Muscle layer of colon (tissue), 2 donors: ENCODE measurements at regions not wholly inside any gene's neighbourhood (a gene's known extent, or its start where the extent isn't known, plus 50 kb on each side); places are given as distances from the start of the nearest gene placed in this dataset.
"Not testable (repeated sequence)": the region's sequence is repeated elsewhere in the genome, so short reads cannot be mapped to it uniquely, and the experiment has no call there.

Source experiments
- H3K27ac ChIP-seq: one replicate; pipeline ENCODE4 v1.7.0; 2013; ENCODE audit warnings: low read depth, mild to moderate bottlenecking, low read length, moderate library complexity
- H3K27me3 ChIP-seq, 2 donors: one replicate each; pipeline ENCODE4 v1.7.0; 2013; ENCODE audit warnings: low read length in 2 of 2, mild to moderate bottlenecking in 2 of 2; ENCODE audit not compliant: insufficient read depth in 2 of 2, control insufficient read depth in 1 of 2
- H3K36me3 ChIP-seq: one replicate; pipeline ENCODE4 v1.7.0; 2013; ENCODE audit warnings: mild to moderate bottlenecking, low read length; ENCODE audit not compliant: insufficient read depth
- H3K4me1 ChIP-seq: one replicate; pipeline ENCODE4 v1.7.0; 2013; ENCODE audit warnings: mild to moderate bottlenecking, low read length; ENCODE audit not compliant: insufficient read depth
- H3K4me3 ChIP-seq, 2 donors: one replicate each; pipeline ENCODE4 v1.7.0; 2013; ENCODE audit warnings: low read length in 2 of 2, low read depth in 1 of 2, mild to moderate bottlenecking in 1 of 2, moderate library complexity in 1 of 2
- H3K9ac ChIP-seq: one replicate; pipeline ENCODE4 v1.7.0; 2013; ENCODE audit warnings: low read length
- H3K9me3 ChIP-seq: one replicate; pipeline ENCODE4 v1.7.0; 2013; ENCODE audit warnings: mild to moderate bottlenecking, low read length
- donor health status: abdominal sarcoma.
- donor health status: Adenocarcinoma of cecum.

GRCh38 chr1:65595724-65596123 lies 175.3 kb downstream of the LEPR start:
- Histone ChIP-seq H3K9me3 (no peaks in the 10 kb centered on the region), H3K9ac (no peak overlapping the region), H3K36me3 (no peaks in the 10 kb centered on the region), H3K27me3 (no peaks in the 10 kb centered on the region), H3K4me1 (no peaks in the 10 kb centered on the region), H3K4me3 (no peak overlapping the region), H3K27ac (no peak overlapping the region)

- Histone ChIP-seq H3K36me3 (no peaks in the 10 kb centered on the region), H3K27me3 (no peaks in the 10 kb centered on the region), H3K9me3 (no peaks in the 10 kb centered on the region), H3K27ac (no peak overlapping the region), H3K4me3 (no peak overlapping the region), H3K4me1 (no peaks in the 10 kb centered on the region), H3K9ac (no peak overlapping the region)
These were observed 176.3 kb downstream of the LEPR start for GRCh38 chr1:65596768-65597167.

- no peaks in the 10 kb centered on the region for H3K9me3 ChIP-seq
- H3K27me3 ChIP-seq, result no peaks in the 10 kb centered on the region
- no peak overlapping the region for H3K4me3 ChIP-seq
- no peaks in the 10 kb centered on the region for H3K4me1 ChIP-seq
- H3K9ac ChIP-seq, result no peak overlapping the region
- H3K36me3 ChIP-seq, result no peaks in the 10 kb centered on the region
- H3K27ac ChIP-seq, result no peak overlapping the region
These were observed 185.2 kb downstream of the LEPR start for GRCh38 chr1:65605621-65606020.

GRCh38 chr1:65606426-65606825 lies 186.0 kb downstream of the LEPR start:
- H3K9ac ChIP-seq, result no peak overlapping the region
- no peaks in the 10 kb centered on the region for H3K27me3 ChIP-seq
- H3K36me3 ChIP-seq, result no peaks in the 10 kb centered on the region
- no peak overlapping the region for H3K27ac ChIP-seq
- no peaks in the 10 kb centered on the region for H3K4me1 ChIP-seq
- no peaks in the 10 kb centered on the region for H3K9me3 ChIP-seq
- H3K4me3 ChIP-seq, result no peak overlapping the region

GRCh38 chr1:65613884-65614283 lies 178.8 kb upstream of the PDE4B start:
- Histone ChIP-seq H3K27me3 (no peaks in the 10 kb centered on the region), H3K9me3 (no peaks in the 10 kb centered on the region), H3K36me3 (no peaks in the 10 kb centered on the region), H3K27ac (no peak overlapping the region), H3K9ac (no peak overlapping the region), H3K4me1 (no peaks in the 10 kb centered on the region), H3K4me3 (no peak overlapping the region)

GRCh38 chr1:65615859-65616258 lies 176.8 kb upstream of the PDE4B start:
- H3K27ac ChIP-seq, result no peak overlapping the region
- H3K9me3 ChIP-seq, result no peaks in the 10 kb centered on the region
- H3K4me3 ChIP-seq, result no peak overlapping the region
- H3K9ac ChIP-seq, result no peak overlapping the region
- H3K27me3 ChIP-seq, result no peaks in the 10 kb centered on the region
- H3K4me1 ChIP-seq, result no peaks in the 10 kb centered on the region
- no peaks in the 10 kb centered on the region for H3K36me3 ChIP-seq

GRCh38 chr1:65621721-65622120 lies 171.0 kb upstream of the PDE4B start:
- not testable (repeated sequence) for H3K27ac ChIP-seq, H3K9me3 ChIP-seq, H3K36me3 ChIP-seq, H3K4me1 ChIP-seq, H3K9ac ChIP-seq, H3K27me3 ChIP-seq, H3K4me3 ChIP-seq

GRCh38 chr1:65623895-65624294 lies 168.8 kb upstream of the PDE4B start:
- no peaks in the 10 kb centered on the region for H3K4me1 ChIP-seq
- H3K9me3 ChIP-seq, result no peaks in the 10 kb centered on the region
- no peaks in the 10 kb centered on the region for H3K27me3 ChIP-seq
- no peak overlapping the region for H3K27ac ChIP-seq
- no peaks in the 10 kb centered on the region for H3K36me3 ChIP-seq
- H3K9ac ChIP-seq, result no peak overlapping the region
- no peak overlapping the region for H3K4me3 ChIP-seq

- Histone ChIP-seq H3K36me3 (no peaks in the 10 kb centered on the region), H3K27me3 (no peaks in the 10 kb centered on the region), H3K4me1 (no peaks in the 10 kb centered on the region), H3K27ac (no peak overlapping the region), H3K9ac (no peak overlapping the region), H3K4me3 (no peak overlapping the region), H3K9me3 (no peaks in the 10 kb centered on the region)
These were observed 167.2 kb upstream of the PDE4B start for GRCh38 chr1:65625528-65625927.

GRCh38 chr1:65626003-65626402 lies 166.7 kb upstream of the PDE4B start:
- H3K9me3 ChIP-seq, result no peaks in the 10 kb centered on the region
- H3K9ac ChIP-seq, result no peak overlapping the region
- H3K4me1 ChIP-seq, result no peaks in the 10 kb centered on the region
- H3K36me3 ChIP-seq, result no peaks in the 10 kb centered on the region
- no peak overlapping the region for H3K27ac ChIP-seq
- no peaks in the 10 kb centered on the region for H3K27me3 ChIP-seq
- no peak overlapping the region for H3K4me3 ChIP-seq

GRCh38 chr1:65629788-65630187 lies 162.9 kb upstream of the PDE4B start:
- H3K36me3 ChIP-seq, result no peaks in the 10 kb centered on the region
- no peak overlapping the region for H3K4me3 ChIP-seq
- no peak overlapping the region for H3K9ac ChIP-seq
- no peak overlapping the region for H3K27ac ChIP-seq
- H3K27me3 ChIP-seq, result no peaks in the 10 kb centered on the region
- no peaks in the 10 kb centered on the region for H3K9me3 ChIP-seq
- no peaks in the 10 kb centered on the region for H3K4me1 ChIP-seq

GRCh38 chr1:65630855-65631254 lies 161.8 kb upstream of the PDE4B start:
- no peaks in the 10 kb centered on the region for H3K9me3 ChIP-seq
- no peaks in the 10 kb centered on the region for H3K27me3 ChIP-seq
- no peak overlapping the region for H3K27ac ChIP-seq
- H3K4me3 ChIP-seq, result no peak overlapping the region
- H3K9ac ChIP-seq, result no peak overlapping the region
- H3K36me3 ChIP-seq, result no peaks in the 10 kb centered on the region
- no peaks in the 10 kb centered on the region for H3K4me1 ChIP-seq
